Bronchial epithelial cell (primary cell): ENCODE measurements at regions not wholly inside any gene's neighbourhood (a gene's known extent, or its start where the extent isn't known, plus 50 kb on each side); places are given as distances from the start of the nearest gene placed in this dataset.
A peak's percentile ranks its signal among the peaks of the same experiment; 100 is the strongest.

Experiments used
- DNase-seq: peaks from one replicate; pipeline ENCODE4 v3.0.0-alpha.2; 2010; ENCODE audit warnings: low read depth
- FAIRE-seq: peaks from 2 replicates; lab custom pipeline; 2011; peaks lifted over from hg19 to GRCh38; lab: Jason Lieb, UNC
- H3K27me3 ChIP-seq: 2 replicates; pipeline ENCODE4 v1.5.1; 2011; ENCODE audit warnings: low read length; ENCODE audit not compliant: control insufficient read depth, insufficient read depth
- H3K36me3 ChIP-seq: 2 replicates; pipeline ENCODE4 v1.5.1; 2011; ENCODE audit warnings: low read length; ENCODE audit not compliant: control insufficient read depth, insufficient read depth
- H3K4me3 ChIP-seq: 2 replicates; pipeline ENCODE4 v1.5.1; 2011; ENCODE audit warnings: mild to moderate bottlenecking, low read depth, low read length, control low read depth
- CTCF ChIP-seq: IDR thresholded peaks from 2 replicates; pipeline ENCODE4 v1.5.1; 2011; ENCODE audit warnings: mild to moderate bottlenecking, moderate library complexity, low read length, control low read depth, inconsistent platforms; ENCODE audit not compliant: insufficient read depth, severe bottlenecking

DNA sequence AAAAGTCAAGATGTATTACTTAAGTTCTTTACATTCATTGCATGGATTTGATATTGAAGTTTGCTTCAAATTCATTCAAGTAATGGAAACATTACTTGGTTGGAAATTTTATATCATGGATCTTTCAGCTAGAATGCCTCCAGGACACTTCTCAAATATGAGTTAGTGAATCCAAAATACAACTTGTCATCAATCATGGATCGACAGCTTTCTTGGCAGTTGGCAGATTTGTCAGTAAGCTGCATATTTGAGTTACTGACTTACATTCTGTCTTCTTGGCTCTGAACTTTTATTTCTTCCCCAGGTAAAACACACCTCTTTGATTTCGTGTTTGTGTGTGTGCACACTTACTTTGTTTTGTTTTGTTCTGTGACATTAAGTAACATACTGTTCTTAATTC lies 1171.1 kb downstream of the TAF11L14 start:
- DNase-seq (no peak), FAIRE-seq (no peak)
- Histone ChIP-seq H3K27me3 (no peaks in the 10 kb centered on the region), H3K36me3 (no peaks in the 10 kb centered on the region), H3K4me3 (no peak overlapping the region)
- no peak for TF ChIP-seq CTCF

DNA sequence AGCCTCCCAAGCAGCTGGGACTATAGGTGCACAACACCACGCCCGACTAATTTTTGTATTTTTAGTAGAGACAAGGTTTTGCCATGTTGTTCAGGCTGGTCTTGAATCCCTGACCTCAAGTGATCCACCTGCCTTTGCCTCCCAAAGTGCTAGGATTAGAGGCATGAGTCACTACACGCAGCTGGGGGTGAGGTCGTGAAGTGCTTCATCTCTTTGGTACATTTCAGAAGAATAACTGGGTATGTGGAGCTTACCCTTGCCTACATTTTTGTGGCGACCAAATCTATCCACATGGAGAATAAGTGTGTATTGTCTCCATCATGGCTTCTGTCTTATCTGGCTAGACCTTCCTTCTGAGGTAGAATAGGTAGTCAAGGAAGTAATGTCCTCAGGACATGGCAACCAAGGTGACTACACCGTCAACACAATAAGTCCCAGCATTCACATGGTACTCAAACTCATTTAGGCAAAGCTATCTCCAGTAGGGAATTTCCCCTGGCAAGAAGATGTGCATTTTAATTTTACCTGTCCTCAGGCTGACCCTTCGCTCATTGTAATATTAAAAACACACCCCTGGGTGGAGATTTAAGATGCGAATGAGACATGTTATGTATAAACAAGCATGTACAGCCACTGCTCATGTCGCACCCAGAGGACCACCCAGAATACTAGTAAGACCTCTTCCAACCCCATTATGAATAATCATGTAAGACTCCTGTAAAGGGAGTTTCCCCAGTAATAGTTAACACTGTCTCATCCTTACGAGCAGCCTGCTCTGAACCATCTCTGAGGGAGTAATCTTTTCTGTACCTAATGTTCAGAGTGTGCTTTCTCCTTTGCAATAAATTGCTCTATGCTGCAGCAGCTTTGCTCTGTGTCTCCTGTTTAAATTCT lies 1173.2 kb downstream of the TAF11L14 start:
- FAIRE-seq (peak; percentile 89), DNase-seq (no peak)
- H3K36me3 ChIP-seq, result no peaks in the 10 kb centered on the region
- H3K4me3 ChIP-seq, result no peak overlapping the region
- TF ChIP-seq CTCF, result no peak
- no peaks in the 10 kb centered on the region for H3K27me3 ChIP-seq

DNA sequence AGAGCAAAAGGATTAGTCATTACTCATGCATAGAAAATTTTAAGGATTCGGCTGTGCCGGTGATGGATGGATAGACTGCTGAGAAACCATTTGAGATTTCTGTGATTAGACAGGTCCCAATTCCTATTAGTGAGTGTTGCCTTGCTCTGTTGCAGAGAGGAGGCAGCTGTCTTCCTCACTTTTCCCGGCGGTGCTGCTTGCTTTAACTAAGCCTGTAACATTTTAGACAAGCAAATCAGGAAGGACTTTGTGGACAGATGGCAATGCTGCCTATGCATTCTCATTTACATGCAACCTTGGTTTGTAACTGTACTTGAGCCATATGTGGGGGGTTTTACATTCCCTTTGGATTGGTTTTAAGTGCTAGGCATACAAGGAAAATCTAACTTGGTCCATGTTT lies 1176.3 kb downstream of the CDH18 start:
- no peaks in the 10 kb centered on the region for H3K27me3 ChIP-seq
- FAIRE-seq (no peak), DNase-seq (no peak)
- H3K36me3 ChIP-seq, result no peaks in the 10 kb centered on the region
- TF ChIP-seq CTCF, result no peak
- no peak overlapping the region for H3K4me3 ChIP-seq

GRCh38 chr5:18828351-18828750 lies 1159.6 kb downstream of the CDH18 start:
- TF ChIP-seq CTCF, result no peak
- Histone ChIP-seq H3K36me3 (no peaks in the 10 kb centered on the region), H3K27me3 (no peaks in the 10 kb centered on the region), H3K4me3 (no peak overlapping the region)
- DNase-seq, result no peak
- no peak for FAIRE-seq

DNA sequence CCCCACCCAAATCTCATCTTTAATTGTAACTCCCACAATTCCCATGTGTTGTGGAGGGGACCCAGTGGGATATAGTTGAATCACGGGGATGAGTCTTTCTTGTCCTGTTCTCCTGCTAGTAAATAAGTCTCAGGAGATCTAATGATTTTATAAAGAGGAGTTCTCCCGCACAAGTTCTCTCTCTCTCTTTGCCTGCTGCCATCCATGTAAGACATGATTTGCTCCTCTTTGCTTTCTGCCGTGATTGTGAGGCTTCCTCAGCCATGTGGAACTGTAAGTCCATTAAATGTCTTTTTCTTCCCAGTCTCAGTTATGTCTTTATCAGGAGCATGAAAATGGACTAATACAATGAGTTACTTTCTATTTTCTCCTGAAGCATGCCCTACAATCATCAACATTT lies 1158.5 kb downstream of the CDH18 start:
- no peak for TF ChIP-seq CTCF
- DNase-seq, result no peak
- Histone ChIP-seq H3K36me3 (no peaks in the 10 kb centered on the region), H3K4me3 (no peak overlapping the region), H3K27me3 (no peaks in the 10 kb centered on the region)
- no peak for FAIRE-seq
